HG03378 (cell line): ENCODE measurements at regions not wholly inside any gene's neighbourhood (a gene's known extent, or its start where the extent isn't known, plus 50 kb on each side); places are given as distances from the start of the nearest gene placed in this dataset.
A peak's percentile ranks its signal among the peaks of the same experiment; 100 is the strongest.

Experiments used
- ATAC-seq: cut with Tn5 transposase; IDR thresholded peaks from one replicate; pipeline ENCODE4 v1.9.1; 2021; ENCODE audit warnings: mild to moderate bottlenecking, moderate library complexity; ENCODE audit not compliant: unreplicated experiment

GRCh38 chr10:84768132-84768531, 439.7 kb downstream of the CCSER2 start:
- no peak for ATAC-seq

GRCh38 chr10:84770824-84771223, 442.4 kb downstream of the CCSER2 start:
- ATAC-seq = no peak

GRCh38 chr10:84783386-84783785, 455.0 kb downstream of the CCSER2 start:
- ATAC-seq = peak; percentile 85

GRCh38 chr10:84783909-84784308, 455.5 kb downstream of the CCSER2 start:
- no peak for ATAC-seq

GRCh38 chr10:84784749-84785148, 456.4 kb downstream of the CCSER2 start:
- ATAC-seq = no peak

GRCh38 chr10:84789026-84789425, 460.6 kb downstream of the CCSER2 start:
- ATAC-seq = no peak

GRCh38 chr10:84798312-84798711, 469.9 kb downstream of the CCSER2 start:
- ATAC-seq = no peak

GRCh38 chr10:84801156-84801555, 472.8 kb downstream of the CCSER2 start:
- ATAC-seq = no peak

- ATAC-seq = no peak
Measured at GRCh38 chr10:84801916-84802315, 473.5 kb downstream of the CCSER2 start.

GRCh38 chr10:84805149-84805548, 476.8 kb downstream of the CCSER2 start:
- ATAC-seq = no peak

GRCh38 chr10:84811113-84811512, 482.7 kb downstream of the CCSER2 start:
- no peak for ATAC-seq

- no peak for ATAC-seq
Measured at GRCh38 chr10:84818961-84819360, 490.6 kb downstream of the CCSER2 start.

- no peak for ATAC-seq
Measured at GRCh38 chr10:84820120-84820519, 491.7 kb downstream of the CCSER2 start.

GRCh38 chr10:84820596-84820995, 492.2 kb downstream of the CCSER2 start:
- no peak for ATAC-seq

- ATAC-seq = no peak
Measured at GRCh38 chr10:84822931-84823630, 494.7 kb downstream of the CCSER2 start.

GRCh38 chr10:84824525-84824924, 496.1 kb downstream of the CCSER2 start:
- no peak for ATAC-seq

- no peak for ATAC-seq
Measured at GRCh38 chr10:84825330-84825729, 496.9 kb downstream of the CCSER2 start.

- no peak for ATAC-seq
Measured at GRCh38 chr10:84826704-84827103, 498.3 kb downstream of the CCSER2 start.

- no peak for ATAC-seq
Measured at GRCh38 chr10:84829131-84829530, 500.7 kb downstream of the CCSER2 start.

- no peak for ATAC-seq
Measured at GRCh38 chr10:84837041-84837812, 508.8 kb downstream of the CCSER2 start.

GRCh38 chr10:84837877-84838276, 509.5 kb downstream of the CCSER2 start:
- no peak for ATAC-seq

GRCh38 chr10:84838851-84839250, 510.5 kb downstream of the CCSER2 start:
- ATAC-seq = no peak
